Pons (tissue), 1 donor: ENCODE measurements at regions not wholly inside any gene's neighbourhood (a gene's known extent, or its start where the extent isn't known, plus 50 kb on each side); places are given as distances from the start of the nearest gene placed in this dataset.
A peak's percentile ranks its signal among the peaks of the same experiment; 100 is the strongest.
"Not testable (repeated sequence)": the region's sequence is repeated elsewhere in the genome, so short reads cannot be mapped to it uniquely, and the experiment has no call there.

Source experiments
- DNase-seq: peaks from one replicate; pipeline ENCODE4 v3.0.0-alpha.2; 2016; ENCODE audit warnings: low spot score

DNA sequence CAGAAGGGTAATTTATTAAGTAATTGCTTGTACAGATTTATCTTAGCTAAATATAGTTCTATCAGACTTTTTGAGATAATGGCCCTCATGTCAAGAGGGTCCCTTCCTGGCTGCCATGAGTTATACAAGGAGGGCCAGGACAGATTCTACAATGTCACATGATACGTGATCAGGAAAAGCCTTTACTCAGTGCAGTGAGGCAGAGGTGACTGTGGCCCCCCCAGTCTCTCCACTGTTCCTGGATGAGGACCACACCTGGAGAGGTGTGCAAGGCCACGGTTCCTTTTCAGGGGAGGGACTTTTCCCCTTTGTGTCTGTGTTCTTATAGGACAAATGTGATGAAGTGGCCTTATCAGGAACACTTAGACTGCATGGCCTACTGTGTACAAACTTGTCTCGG lies 54.3 kb upstream of the LRCH1 start:
- DNase-seq = no peak

DNA sequence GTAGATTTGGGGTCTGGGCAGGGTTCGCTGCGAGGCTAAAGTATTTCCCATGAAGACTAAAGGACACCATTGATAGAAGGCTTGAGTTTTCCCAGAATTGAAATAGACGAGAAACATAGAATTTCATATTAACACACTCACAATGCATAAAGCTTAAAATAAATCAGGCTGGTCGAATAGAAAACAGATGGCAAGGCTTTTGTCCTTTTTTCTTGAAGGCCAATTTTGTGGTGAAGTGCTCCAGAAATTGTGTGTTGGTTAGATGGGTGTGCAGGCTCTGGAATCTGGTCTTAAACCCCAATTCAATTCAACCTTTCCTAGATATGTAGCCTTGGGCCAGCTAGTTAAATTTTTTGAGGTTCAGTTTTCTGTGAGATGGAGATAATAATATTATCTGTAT lies 56.9 kb upstream of the LRCH1 start:
- no peak for DNase-seq

DNA sequence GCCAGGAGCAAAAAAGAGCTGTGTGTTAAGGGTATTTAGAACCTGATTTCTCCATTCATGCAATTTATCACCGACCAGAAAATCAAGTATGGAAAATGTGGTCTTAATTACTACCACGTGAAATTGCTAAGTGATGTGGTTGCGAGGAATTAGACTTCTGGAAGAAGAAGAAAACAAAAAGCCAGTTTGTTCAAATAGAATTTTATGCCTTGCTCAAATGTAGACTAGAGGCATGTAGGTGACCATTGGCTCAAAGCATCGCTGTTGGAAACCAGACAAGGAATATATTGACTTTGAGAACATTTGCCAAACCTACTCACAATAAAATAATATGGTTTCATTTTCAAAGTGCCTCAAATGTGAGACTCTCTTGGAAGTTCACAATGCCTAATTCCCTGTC lies 57.3 kb upstream of the LRCH1 start:
- no peak for DNase-seq

DNA sequence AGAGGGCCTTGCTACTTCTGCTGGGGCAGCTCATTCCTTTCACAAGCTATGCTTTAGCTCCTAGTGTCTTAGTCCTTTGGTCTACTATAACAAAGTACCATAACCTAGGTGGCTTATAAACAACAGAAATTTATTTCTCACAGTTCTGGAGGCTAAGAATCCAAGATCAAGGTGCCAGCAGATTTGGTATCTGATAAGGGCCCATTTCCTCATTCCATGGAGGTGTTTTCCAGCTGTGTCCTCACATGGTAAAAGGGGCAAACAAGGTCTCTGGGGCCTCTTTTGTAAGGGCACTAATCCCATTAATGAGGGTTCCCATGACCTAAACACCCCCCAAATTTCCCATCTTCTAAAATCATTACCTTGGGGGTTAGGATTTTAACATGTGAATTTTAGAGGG lies 57.9 kb upstream of the LRCH1 start:
- DNase-seq = no peak

DNA sequence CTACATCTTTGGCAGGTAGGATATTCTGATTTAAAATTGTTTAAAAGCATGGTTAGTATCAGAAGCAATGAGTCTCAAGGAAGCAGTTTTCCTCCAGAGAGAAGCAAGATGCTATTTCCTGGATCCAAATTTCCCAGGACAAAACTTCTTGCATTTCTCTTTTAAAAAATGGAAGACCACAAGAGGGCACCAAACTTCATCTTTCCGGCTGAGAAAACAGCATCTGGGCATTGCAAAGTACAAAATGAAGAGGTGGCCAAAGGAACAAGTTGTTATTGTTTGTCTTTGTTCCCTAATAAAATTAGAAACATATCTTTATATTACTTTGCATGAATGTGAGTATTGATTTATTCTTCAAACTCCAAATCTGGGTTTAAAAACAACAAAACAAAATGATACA lies 60.0 kb upstream of the LRCH1 start:
- peak; percentile 68 for DNase-seq

DNA sequence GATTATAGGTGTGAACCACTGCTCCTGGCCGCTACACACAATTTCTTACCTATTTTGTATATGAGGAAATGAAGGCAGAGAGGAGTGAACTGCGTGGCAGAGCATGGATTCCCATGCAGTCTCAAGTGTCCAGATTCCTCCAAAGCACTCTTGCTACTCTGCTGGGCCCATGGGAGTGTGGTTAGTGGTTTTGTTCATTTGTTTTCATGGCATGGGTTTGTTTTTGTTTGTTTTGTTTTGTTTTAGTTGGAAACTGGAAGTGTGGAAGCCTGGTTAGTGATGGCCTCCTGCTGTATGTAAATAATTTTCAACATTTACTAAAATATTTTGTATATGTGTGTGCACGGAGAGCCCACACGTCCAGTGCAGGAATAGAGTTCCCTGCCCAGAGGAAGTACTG lies 61.3 kb upstream of the LRCH1 start:
- no peak for DNase-seq

DNA sequence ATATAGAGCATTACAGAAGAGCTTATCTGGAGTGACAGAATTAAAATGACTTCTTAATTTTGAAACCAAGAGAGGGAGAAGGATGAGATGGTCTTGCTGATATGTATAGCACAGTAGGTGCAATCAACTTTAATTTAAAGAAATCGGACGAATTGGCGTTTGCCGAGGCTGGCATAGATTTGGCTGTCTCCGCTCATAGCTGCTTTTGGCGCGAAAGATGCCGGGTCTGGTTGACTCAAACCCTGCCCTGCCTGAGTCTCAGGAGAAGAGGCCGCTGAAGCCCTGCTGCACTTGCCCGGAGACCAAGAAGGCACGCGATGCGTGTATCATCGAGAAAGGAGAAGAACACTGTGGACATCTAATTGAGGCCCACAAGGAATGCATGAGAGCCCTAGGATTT lies 62.3 kb upstream of the LRCH1 start:
- DNase-seq = not testable (repeated sequence)

DNA sequence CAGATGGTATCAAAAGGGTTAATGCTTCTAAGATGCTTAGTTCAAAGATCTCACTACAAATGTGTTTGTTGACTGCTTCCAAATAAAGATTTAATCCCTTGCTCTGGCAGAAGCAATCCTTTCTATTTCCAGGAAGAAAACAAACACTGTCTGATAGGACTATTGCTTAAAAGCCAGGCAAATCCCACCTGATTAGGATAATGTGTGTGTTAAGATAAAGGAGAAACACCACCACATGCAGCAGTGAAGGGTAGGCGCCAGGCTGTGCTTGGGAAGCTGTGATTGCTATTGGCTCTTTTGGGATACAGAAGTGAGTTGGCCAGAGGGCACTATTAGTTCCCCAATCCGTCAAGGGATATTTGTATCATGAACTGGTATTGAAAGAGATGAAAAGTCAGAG lies 62.8 kb upstream of the LRCH1 start:
- no peak for DNase-seq

DNA sequence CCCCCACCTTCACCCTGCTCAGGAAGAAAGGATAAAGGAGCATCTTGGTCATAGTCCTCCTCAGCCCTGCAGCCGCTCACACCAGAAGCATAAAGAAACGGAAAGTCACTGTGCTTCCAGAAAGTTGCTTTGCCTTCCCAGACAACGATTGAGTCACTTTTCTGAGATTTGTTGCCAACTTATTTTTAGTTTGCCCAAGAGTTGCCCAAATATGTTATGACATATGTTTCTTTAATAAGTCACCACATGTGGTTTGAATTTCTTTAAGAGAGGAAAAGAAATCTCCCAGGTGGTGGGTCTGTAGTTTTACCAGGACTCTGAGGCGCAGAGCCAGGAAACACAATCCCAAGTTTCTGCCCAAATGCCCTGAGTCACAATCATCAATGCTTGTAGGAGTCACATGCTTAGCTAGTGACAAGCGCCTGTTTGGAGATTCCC lies 63.4 kb upstream of the LRCH1 start:
- DNase-seq = no peak

DNA sequence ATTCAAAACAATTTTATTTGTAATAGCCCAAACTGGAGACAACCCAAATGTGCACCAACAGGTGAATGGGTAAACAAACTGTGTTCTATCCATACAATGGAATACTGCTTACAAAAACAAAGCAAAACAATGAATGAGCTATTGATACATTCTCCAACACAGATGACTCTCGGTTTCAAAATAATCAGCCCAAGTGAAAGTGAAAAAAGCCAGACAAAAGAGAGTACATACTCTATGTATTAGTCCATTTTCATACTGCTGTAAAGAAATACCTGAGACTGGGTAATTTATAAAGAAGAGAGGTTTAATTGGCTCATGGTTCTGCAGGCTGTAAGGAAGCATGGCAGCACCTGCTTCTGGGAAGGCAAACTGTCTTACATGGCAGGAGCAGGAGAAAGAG lies 65.2 kb upstream of the LRCH1 start:
- no peak for DNase-seq

DNA sequence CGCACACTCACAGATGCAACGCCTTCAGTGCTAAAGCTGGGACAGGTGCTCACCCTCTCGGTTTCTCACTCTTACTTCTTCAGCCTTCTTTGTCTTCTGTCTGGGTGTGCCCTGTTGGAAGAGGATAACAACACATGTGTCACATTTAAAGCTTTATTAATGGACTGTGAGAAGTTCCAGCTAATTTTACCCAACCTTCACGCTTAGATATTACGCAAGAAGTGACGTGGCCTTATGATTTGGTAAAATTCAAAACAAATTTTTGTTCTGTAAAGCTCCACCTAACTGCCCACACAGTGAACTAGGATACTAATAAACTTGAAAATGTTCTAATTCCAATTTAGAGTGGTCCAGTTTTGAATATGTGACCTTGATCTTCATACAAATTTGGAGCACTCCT lies 66.7 kb upstream of the LRCH1 start:
- DNase-seq = no peak

DNA sequence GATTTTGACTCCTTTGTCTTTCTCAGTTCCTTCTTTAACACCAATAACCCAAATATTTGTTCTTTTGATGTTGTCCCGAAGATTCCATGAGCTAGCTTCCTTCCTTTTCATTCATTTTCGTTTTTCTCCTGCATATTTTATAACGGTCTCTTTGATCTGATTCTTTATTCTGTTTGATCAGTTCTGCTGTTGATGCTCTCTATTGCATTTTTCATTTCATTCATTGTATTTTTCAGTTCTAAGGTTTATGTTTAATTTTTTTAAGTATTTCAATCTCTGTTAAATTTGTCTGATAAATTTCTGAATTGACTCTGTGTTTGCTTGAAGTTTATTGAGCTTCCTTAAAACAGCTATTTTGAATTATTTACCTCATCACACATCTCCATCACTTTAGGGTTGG lies 68.4 kb upstream of the LRCH1 start:
- no peak for DNase-seq

DNA sequence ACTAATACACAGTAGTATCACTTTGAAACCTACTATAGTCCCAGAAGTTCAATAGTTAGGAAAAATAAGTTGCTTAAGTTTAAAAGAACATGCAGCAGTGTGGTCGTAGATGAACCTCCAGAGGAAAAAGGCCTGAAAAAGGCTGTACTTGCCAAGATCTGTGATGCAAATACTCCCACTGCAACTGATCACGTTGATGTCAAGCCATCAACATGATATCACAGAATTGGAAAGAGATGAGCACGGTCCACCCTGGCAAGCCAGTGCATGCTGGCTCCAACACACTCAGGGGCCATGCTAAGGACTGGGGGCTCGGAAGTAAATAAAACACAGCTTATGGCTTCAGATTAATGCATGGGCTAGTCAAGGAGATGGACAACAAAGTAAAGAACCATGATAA lies 71.8 kb upstream of the LRCH1 start:
- DNase-seq = no peak

DNA sequence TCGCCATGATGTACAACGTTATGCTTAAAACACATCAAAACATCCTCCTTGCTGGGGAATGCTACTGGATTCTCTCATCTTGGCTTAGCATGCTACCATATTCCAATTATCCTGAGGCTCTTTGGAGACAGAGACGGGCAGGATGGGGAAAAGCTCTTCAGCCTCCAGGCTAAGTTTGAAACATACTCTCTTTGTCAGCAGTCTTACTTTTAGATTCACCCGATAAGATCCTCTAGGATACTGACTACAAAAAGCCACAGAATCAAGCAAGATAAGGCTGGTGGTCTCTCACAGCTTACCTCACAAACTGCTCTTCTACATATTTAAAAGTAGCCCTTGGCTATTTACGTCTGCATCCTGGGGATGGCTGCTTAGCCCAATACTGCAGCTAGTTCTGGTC lies 72.8 kb upstream of the LRCH1 start:
- no peak for DNase-seq

DNA sequence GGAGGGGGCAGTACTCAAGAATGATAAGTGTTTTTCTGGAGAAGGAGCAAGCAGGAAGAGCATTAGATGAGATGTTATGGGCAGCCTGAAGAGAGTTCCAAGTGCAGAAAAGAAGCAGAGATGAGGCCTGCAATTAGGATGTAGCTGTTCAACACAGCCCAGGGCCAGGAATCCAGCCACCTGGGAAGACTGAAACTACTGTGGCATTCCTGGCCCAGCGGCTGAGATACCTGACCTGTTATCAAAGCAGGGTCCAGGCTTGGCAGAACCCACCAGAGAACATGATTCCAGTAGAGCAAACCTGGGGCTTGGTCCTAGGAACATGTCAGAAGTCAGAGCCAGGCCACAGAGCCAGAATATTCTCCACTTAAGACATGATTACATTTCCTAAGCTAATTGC lies 73.3 kb upstream of the LRCH1 start:
- no peak for DNase-seq

DNA sequence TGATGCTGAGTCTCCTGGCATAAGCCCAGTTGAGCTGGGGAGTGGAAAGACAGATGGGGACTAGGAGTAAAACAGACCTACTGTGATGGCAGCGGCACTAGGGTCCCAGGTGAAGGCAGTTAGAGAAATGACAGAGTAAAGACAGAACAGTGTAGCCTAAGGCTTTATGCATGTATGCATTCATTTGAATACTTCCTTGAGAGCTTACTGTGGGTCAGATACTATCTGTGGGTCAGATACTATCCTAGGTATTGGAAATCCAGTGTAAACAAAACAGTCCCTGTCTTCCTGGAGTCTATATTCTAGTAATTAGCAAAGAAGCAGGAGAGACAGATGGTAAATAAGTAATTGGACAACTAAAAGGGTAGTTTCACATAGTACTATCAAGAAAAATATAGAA lies 73.7 kb upstream of the LRCH1 start:
- DNase-seq = no peak

DNA sequence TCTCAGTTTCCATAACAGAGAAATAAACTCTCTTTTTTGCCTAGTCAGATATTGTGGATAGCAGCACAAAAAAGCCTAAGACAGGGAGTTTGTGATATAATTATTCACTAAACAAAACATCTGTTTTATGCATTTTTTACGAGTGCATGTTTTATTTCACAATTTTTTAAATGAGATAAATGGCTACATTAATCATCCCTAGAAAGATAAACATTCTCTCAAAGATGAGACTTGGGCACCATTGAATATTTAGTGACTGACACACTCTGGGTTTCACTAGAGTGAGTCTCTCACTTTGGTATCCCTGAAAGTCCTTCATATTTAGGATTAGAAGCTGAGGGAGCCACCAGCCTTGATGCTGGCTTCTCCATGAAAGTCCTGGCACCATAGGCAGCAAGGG lies 74.3 kb upstream of the LRCH1 start:
- DNase-seq = no peak

DNA sequence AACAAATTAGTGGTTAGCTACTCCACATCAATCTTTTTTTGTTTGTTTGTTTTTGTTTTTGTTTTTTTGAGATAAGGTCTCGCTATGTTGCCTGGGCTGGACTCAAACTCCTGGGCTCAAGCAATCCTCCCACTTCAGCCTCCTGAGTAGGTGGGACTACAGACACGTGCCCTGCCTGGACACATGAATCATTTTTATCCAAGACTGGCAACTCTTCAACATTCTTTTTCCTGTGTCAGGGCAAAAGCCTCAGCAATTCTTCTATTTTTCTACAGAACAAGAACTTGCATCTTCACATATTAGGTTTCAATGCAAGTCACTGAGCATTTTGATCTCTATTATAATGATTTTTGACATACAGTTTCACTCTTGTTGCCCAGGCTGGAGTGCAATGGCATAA lies 76.8 kb upstream of the LRCH1 start:
- DNase-seq = no peak

DNA sequence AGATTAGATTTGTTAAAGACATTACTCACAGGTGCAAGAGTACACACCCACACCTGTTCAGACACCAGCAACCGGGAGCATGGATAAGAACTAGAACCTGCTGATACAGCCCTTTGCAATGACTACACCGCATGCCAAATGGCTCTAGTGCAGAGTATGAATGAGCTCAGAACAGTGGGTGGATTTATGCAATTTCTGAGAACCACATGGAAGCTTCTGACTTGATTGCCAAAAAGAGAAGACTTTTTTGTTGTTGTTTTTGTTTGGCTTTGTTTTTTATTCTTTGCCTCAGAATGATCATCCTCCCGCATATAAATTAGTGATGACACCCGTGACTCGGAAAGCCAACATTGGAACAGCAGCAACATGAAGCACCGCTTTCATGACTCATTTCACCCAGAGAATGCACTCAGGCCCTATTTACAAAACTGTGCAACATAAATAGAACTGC lies 77.4 kb upstream of the LRCH1 start:
- DNase-seq = peak; percentile 30

DNA sequence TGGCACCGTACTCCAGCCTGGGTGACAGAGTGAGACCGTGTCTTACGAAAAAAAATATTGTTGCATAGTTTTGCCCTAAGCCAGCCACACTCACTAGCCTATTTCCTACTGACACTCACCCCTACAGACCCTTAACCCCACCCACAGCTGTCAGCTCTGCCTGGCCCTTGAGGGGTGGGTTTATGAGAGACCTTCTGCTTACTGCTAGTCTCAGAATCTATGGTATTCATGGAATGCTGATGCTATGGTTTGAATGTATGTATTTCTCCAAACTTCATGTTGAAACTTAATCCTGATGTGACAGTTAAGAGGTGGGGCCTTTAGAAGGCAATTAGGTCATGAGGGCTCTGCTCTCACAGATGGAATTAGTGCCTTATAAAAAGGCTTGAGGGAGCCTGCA lies 79.2 kb upstream of the LRCH1 start:
- DNase-seq = no peak

DNA sequence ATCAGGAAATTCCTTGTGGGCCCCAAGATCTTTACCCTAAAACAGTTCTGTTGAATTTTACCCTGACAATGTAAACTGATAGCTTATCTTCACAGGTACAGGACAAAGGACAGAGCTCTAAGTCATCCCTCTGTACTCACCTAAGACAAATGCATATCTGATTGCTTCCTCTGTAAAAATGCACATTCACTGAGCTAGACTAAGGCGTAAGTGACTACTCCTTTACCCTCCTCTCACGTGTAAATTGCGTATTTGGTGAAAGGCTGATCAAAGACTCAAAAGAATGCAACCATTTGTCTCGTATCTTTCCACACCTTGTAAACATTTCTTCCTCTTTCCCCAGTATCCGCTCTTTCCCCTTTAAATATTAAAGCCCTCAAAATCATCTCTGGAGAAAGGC lies 80.6 kb upstream of the LRCH1 start:
- no peak for DNase-seq

DNA sequence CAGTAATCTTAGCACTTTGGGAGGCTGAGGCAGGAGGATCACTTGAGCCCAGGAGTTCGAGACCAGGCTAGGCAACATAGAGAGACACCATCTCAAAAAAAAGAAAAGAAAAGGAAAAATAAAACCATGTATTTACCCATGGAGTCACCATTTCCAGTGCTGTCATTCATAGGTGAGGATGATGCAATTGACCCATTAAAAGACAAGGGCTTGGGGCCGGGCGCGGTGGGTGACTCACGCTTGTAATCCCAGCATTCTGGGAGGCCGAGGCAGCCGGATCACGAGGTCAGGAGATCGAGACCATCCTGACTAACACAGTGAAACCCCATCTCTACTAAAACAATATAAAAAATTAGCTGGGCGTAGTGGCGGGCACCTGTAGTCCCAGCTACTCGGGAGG lies 82.6 kb upstream of the RUBCNL start:
- DNase-seq = not testable (repeated sequence)

DNA sequence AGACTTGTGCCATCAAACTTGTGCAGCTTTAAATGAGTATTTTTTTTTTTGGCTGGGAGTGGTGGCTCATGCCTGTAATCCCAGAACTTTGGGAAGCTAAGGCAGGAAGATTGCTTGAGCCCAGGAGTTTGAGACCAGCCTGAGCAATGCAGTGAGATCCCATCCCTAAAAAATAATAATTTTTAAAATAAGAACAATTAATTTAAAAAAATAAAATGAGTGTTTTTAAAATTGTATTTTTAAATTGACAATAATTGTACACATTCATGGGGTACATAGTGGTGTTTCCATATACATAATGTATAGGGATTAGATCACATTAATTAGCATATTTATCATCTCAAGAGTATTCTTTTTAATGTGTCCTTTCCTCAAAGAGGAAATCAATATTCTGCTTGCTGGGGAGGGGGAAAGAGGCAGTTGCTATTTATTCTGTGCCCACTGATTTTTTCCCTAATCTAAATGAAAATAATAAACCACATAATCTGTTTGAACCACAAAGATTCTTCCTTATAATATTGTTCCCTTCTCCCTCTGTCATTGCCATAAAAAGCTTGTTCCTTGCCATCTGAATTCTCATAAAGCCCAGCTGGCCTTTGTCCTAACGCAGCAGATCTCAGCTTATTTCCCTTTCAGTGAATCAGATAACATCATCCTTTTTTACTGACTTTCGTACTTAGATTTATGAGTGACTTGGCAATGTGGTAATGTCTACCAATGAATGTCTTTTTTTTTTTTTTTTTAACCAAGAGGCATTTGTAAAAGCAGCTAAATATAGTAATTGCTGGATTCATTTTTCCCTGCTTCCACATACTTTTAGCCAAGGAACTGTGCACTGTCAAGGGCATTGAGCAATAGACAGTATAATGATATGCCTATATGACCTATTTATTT lies 81.8 kb upstream of the RUBCNL start:
- no peak for DNase-seq

DNA sequence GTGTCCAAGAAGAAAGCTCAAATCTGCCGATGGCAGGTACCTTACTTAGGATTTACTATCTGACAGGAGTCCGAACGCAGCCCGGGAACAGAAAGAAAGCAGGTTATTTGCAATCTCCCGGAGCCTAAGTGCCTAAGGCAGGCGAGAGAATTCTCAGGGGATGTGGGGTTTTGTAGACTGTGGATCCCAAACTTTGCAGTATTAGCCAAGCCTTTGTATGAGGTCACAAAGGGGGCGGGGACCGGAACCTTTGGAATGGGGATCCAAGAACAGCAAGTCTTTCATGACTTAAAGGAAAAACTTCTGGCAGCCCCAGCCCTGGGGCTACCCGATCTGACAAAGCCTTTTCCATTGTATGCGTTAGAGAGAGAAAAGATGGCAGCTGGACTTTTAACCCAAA lies 80.6 kb upstream of the RUBCNL start:
- DNase-seq = not testable (repeated sequence)
